Aorta (tissue), 5 donors: ENCODE measurements at regions not wholly inside any gene's neighbourhood (a gene's known extent, or its start where the extent isn't known, plus 50 kb on each side); places are given as distances from the start of the nearest gene placed in this dataset.

Experiments used
- ATAC-seq: fragments of 200-7000 bp; cut with Tn5 transposase; one replicate; pipeline ENCODE4 v1.9.1; 2022; ENCODE audit warnings: moderate library complexity; ENCODE audit not compliant: low FRiP score
- DNase-seq, 2 donors: peaks; one replicate each; pipeline ENCODE4 v3.0.0-alpha.2; 2020
- H3K27ac ChIP-seq, 2 donors: one replicate each; pipeline ENCODE4 v1.5.1; 2013; ENCODE audit warnings: low read length in 2 of 2, mild to moderate bottlenecking in 2 of 2, moderate library complexity in 2 of 2, control low read depth in 1 of 2, inconsistent platforms in 1 of 2, low read depth in 1 of 2
- H3K27me3 ChIP-seq, 2 donors: one replicate each; pipeline ENCODE4 v1.6.1; 2013; ENCODE audit warnings: control low read depth in 1 of 2, low read length in 1 of 2, mild to moderate bottlenecking in 1 of 2, moderate library complexity in 1 of 2; ENCODE audit not compliant: insufficient read depth in 2 of 2, control insufficient read depth in 1 of 2
- H3K36me3 ChIP-seq, 2 donors: one replicate each; pipeline ENCODE4 v1.6.1; 2013; ENCODE audit warnings: control low read depth in 1 of 2, low read length in 1 of 2, mild to moderate bottlenecking in 1 of 2; ENCODE audit not compliant: insufficient read depth in 2 of 2, control insufficient read depth in 1 of 2
- H3K4me1 ChIP-seq, 2 donors: one replicate each; pipeline ENCODE4 v1.6.1; 2013; ENCODE audit warnings: low read length in 2 of 2, control low read depth in 1 of 2, mild to moderate bottlenecking in 1 of 2, moderate library complexity in 1 of 2; ENCODE audit not compliant: insufficient read depth in 2 of 2, control insufficient read depth in 1 of 2
- H3K4me3 ChIP-seq, 2 donors: one replicate each; pipeline ENCODE4 v1.5.1; 2013; ENCODE audit warnings: low read length in 2 of 2, control low read depth in 1 of 2, mild to moderate bottlenecking in 1 of 2
- H3K9me3 ChIP-seq: one replicate; pipeline ENCODE4 v1.6.1; 2013; ENCODE audit warnings: mild to moderate bottlenecking, low read length; ENCODE audit not compliant: control insufficient read depth
- WGBS, 2 donors: extraction: QIAGEN DNeasy Blood & Tissue Kit; methylation state at CpG; one replicate each; pipeline ENCODE4 v1.1.7; 2013; 5-methylcytosine and 5-hydroxymethylcytosine counted together
- intact Hi-C, 2 donors: fragments of 100-400 bp; cut with DNase I; formaldehyde crosslinking; loops; one replicate each; pipeline versions ENCODE4 v1.14.2 to v1.15.0; 2022
- donor health status: healthy with polysubstance abuse.
- donor health status: Bipolar disorder and iron deficiency.
- donor health status: DM: no; HTN: no; CAD: no.
- donor health status: DM: no; HTN: no; CAD: no.
- donor health status: DM: yes; HTN: yes; CAD: no.

DNA sequence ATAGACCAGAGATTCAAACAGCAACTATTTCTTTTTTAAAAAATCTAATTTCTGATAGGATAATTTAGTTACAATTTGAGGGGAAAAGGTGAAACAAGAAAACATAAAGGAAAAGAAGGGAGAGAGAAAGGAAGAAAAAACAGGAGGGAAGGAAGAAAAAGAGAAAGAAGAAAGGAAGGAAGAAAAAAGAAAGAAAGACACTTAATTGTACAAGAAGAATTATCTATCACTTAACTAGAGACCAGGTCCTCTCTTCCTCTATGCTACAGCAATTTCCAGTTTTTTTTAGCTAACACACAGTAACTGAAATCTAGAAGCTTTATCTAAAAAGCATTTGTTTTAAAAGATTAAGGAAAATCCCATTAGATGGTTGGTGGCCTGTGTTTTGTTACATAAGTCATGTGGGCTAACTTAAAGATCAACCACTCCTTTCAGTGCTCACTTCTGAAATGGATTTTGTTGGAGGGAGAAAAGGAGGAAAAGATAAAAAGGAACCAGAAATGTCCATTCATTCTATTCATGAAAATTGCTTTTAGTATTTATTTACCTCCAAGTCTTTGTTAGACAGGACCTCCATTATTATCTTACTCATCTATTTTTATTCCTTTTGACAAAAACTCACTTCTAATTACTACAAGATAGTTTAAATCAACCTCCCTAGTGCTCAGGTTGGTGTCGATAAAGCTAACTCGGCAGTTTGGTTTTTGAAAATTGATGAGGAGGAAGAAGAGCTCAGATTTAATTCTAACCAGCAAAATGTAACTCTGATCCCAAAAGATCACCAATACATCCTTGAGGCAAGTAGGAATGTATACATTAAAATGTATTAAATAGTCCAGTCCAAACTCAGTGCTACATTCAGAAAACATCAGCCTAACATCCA lies 251.5 kb upstream of the FN1 start:
- no peak overlapping the region for H3K4me3 ChIP-seq
- no peak overlapping the region for H3K27ac ChIP-seq
- WGBS, 2 donors, result 95 to 97% methylated on average over 2 of the region's 2 CpGs
- no peaks in the 10 kb centered on the region for H3K9me3 ChIP-seq
- no peaks in the 10 kb centered on the region for H3K27me3 ChIP-seq
- no peaks in the 10 kb centered on the region for H3K36me3 ChIP-seq
- no peak for ATAC-seq
- DNase-seq, result no peak
- H3K4me1 ChIP-seq, result peaks cover 0 to 2% of the 10 kb centered on the region in 2 donors
- intact Hi-C loops, result no loop called here

DNA sequence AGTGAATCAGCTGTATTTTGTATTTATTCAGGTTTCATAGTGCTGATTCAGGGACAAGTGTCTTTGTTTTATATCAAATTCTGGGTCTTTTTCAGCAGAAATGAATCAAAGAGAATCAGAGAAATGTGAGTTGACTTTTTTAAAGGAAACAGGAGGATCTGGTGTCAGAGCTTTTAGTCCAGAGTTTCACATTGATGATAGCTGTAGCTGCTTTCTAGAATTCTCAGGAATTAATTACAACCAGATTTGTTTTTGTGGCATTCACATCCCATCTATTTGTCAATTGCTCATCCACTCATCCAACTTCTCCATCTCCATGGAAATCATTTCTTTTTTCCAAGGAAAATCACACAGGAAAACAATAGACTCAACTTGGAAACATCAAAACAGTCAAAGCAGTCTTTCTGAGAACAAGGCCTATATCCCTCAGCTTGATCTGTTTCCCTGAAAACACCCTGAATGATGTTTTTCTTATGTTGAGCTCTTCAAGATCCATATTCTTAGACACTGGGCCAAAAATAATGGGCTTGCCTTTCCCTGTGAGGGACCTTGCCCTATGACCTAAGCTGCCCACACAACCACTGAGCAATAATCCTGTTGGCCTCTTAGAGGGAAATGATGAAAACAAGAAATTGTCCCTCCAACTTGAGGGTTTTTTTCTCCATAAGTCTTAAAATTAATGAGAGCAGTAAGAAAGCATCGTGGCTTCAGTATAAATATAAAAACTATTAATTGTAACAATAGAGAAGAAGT lies 249.5 kb upstream of the FN1 start:
- H3K36me3 ChIP-seq, result no peaks in the 10 kb centered on the region
- ATAC-seq (no peak), DNase-seq (no peak)
- no peaks in the 10 kb centered on the region for H3K27me3 ChIP-seq
- no peak overlapping the region for H3K27ac ChIP-seq
- no peaks in the 10 kb centered on the region for H3K4me1 ChIP-seq
- intact Hi-C loops, result no loop called here
- 83 to 90% methylated on average over 1 of the region's 1 CpG for WGBS, 2 donors
- H3K4me3 ChIP-seq, result no peak overlapping the region
- no peaks in the 10 kb centered on the region for H3K9me3 ChIP-seq

DNA sequence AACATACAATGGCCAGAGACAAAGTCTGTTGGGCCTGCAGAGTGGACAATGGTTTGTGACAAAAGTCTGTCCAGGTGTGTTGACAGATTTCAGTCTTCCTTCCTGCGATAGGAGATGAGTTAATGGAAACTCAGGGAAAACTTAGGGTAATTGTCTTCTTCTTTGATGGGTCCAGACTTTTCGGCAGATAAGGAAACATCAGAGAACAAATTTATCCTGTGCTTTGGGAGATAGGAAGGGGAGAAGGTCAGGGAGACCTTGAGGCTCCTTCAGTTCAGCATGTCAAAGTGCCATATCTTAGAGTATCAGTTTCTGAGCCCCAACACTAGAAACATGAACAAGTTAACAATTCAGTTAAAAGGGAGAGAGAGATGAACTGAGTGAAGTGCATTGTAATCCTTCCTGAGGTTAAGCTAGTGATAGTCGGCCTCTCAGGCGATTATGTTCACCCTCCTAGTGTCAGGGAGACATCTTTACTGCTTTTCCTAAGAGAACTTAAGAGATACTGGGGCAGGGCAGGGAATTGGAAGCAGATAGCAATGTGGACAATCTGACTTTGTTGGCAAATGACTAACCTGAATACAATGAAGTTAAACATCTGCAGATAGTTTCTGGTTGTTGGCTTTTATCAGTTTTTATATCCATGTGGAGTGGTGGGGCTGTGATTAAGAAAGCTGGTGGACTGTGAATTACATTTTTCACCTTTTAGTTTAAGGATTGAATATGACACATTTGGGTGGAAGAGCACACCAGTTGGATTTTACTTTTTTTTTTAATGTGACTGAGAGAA lies 248.8 kb upstream of the FN1 start:
- Histone ChIP-seq H3K36me3 (no peaks in the 10 kb centered on the region), H3K27ac (no peak overlapping the region), H3K9me3 (no peaks in the 10 kb centered on the region), H3K27me3 (no peaks in the 10 kb centered on the region), H3K4me1 (no peaks in the 10 kb centered on the region), H3K4me3 (no peak overlapping the region)
- intact Hi-C loops, result no loop called here
- no peak for ATAC-seq
- 96 to 98% methylated on average over 4 of the region's 4 CpGs for WGBS, 2 donors
- no peak for DNase-seq

DNA sequence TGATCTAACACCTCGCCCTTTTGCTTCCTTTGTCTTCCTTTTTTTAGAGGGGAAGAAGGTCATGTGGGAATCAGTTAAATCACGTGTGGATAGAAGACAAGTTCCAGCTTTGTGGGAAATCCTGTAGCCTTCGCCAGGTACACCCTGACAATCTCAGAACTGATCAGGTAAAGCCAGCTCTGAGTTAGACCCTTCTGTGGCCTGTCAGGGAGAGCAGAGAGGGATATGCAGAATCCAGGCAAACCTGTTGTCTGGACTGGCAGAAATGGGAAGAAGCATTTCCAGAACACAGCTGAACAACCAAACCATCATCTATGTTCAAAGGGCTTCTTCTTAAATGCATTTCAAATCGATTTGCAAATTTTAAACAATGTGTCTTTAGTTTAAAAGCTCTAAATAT lies 247.4 kb upstream of the FN1 start:
- intact Hi-C loops, result no loop called here
- 89 to 97% methylated on average over 4 of the region's 4 CpGs for WGBS, 2 donors
- Histone ChIP-seq H3K4me1 (no peaks in the 10 kb centered on the region), H3K36me3 (no peaks in the 10 kb centered on the region), H3K9me3 (no peaks in the 10 kb centered on the region), H3K27ac (no peak overlapping the region), H3K27me3 (no peaks in the 10 kb centered on the region), H3K4me3 (no peak overlapping the region)
- DNase-seq (no peak), ATAC-seq (no peak)

DNA sequence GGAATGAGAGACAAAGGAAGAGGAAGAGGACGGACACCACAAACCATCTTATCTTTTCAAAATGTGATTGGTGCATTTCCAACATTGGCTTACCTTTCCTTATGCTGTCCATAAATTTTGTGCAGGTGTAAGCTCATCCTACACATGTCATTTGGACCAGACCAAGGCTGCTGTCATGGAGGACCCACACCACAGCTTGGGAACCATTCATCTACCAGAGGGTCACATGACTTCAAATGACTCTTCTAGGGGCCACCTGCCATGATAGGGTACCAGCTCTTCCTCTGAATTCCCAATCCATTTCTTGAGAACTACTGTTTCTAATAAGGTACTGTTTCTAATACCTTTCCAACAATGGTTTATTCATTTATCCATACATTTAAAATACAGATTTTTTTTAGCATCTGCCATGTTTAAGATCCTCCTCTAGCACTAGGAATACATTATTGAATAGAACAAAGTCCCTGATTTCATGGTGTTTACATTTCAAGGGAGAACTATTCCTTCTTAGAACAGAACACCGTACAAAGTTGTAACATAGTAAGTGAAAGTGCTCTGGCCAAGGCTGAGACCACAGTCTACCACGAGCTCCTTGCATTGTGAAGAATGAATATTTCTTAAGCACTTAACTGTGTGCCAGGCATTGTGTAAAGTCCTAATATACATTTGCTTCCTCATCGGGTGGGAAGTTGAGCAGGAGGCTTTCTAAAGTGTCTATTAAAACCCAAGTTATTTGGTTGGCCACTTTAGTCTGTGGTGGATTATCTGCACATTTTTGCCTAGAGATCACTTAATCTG lies 246.1 kb upstream of the FN1 start:
- Histone ChIP-seq H3K4me1 (no peaks in the 10 kb centered on the region), H3K9me3 (no peaks in the 10 kb centered on the region), H3K27ac (no peak overlapping the region), H3K36me3 (no peaks in the 10 kb centered on the region), H3K27me3 (no peaks in the 10 kb centered on the region), H3K4me3 (no peak overlapping the region)
- ATAC-seq (no peak), DNase-seq (no peak)
- 90 to 92% methylated on average over 4 of the region's 4 CpGs for WGBS, 2 donors
- intact Hi-C loops, result no loop called here

- Histone ChIP-seq H3K27ac (no peak overlapping the region), H3K27me3 (no peaks in the 10 kb centered on the region), H3K4me1 (no peaks in the 10 kb centered on the region), H3K36me3 (no peaks in the 10 kb centered on the region), H3K4me3 (no peak overlapping the region), H3K9me3 (no peaks in the 10 kb centered on the region)
- ATAC-seq (peak; percentile 48), DNase-seq (no peak)
- intact Hi-C loops, result no loop called here
- WGBS, 2 donors, result 77 to 84% methylated on average over 6 of the region's 6 CpGs
Observed at GRCh38 chr2:215680605-215681598, 245.0 kb upstream of the FN1 start.

DNA sequence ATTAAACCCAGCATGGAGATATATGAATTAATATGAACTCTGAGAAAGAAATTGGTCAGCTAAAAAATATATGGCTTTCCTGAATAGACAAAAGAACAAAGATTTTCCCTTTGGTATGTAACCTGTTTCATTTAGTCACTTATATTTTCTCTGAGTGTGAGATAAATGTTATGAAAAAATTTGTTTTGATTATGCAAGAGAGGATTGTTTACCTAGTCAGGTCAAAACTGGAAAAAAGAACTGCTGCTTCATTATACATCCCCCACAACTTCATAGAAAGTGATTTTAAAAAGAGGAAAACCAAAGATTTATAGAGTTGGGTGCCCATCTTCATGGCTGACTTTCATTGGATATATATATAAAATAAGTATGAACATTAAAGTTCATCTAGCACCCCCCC lies 242.2 kb upstream of the FN1 start:
- no peaks in the 10 kb centered on the region for H3K4me1 ChIP-seq
- H3K9me3 ChIP-seq, result no peaks in the 10 kb centered on the region
- intact Hi-C loops, result no loop called here
- DNase-seq (no peak), ATAC-seq (no peak)
- no peak overlapping the region for H3K4me3 ChIP-seq
- no peak overlapping the region for H3K27ac ChIP-seq
- no peaks in the 10 kb centered on the region for H3K36me3 ChIP-seq
- no peaks in the 10 kb centered on the region for H3K27me3 ChIP-seq
